Common myeloid progenitor, CD34-positive (primary cell): ENCODE measurements at regions not wholly inside any gene's neighbourhood (a gene's known extent, or its start where the extent isn't known, plus 50 kb on each side); places are given as distances from the start of the nearest gene placed in this dataset.

Source experiments
- CTCF ChIA-PET: fragments of 350-600 bp; sonication (Branson Sonifier 250); formaldehyde crosslinking; loops from one replicate; lab custom pipeline; 2021; ENCODE audit warnings: antibody characterized with exemption; lab: Charles Lee
- POLR2A ChIA-PET: fragments of 350-600 bp; sonication (Branson Sonifier 250); formaldehyde crosslinking; loops from one replicate; lab custom pipeline; 2021; ENCODE audit warnings: antibody characterized with exemption; lab: Charles Lee
- DNase-seq, 3 donors: peaks; one replicate each; pipeline versions ENCODE4 v3.0.0 to v3.0.0-alpha.2; 2013
- H3K27ac ChIP-seq, 2 experiments: 1 replicate in 1 of 2; 2 replicates in 1 of 2; pipeline ENCODE4 v1.7.0; 2013; ENCODE audit warnings: inconsistent platforms in 2 of 2, low read length in 2 of 2, mild to moderate bottlenecking in 2 of 2, low read depth in 1 of 2, moderate library complexity in 1 of 2; ENCODE audit not compliant: severe bottlenecking in 2 of 2, insufficient read depth in 1 of 2, poor library complexity in 1 of 2
- H3K27me3 ChIP-seq, 5 experiments: replicated peaks in 2 of 5; 1 replicate in 3 of 5; 2 replicates in 2 of 5; pipeline versions ENCODE4 v1.6.1 to v1.7.0; 2013; ENCODE audit warnings: low read length in 4 of 5, mild to moderate bottlenecking in 2 of 5, moderate library complexity in 2 of 5, inconsistent platforms in 1 of 5; ENCODE audit not compliant: insufficient read depth in 5 of 5, control insufficient read depth in 4 of 5
- H3K36me3 ChIP-seq, 4 experiments: 1 replicate in 2 of 4; 2 replicates in 2 of 4; pipeline versions ENCODE4 v1.6.1 to v1.7.0; 2013; ENCODE audit warnings: low read length in 3 of 4, control low read depth in 1 of 4, mild to moderate bottlenecking in 1 of 4; ENCODE audit not compliant: control insufficient read depth in 4 of 4, insufficient read depth in 4 of 4
- H3K4me1 ChIP-seq, 4 experiments: 1 replicate in 3 of 4; 2 replicates in 1 of 4; pipeline versions ENCODE4 v1.6.1 to v1.7.1; 2013; ENCODE audit warnings: low read length in 3 of 4, mild to moderate bottlenecking in 3 of 4, control low read depth in 1 of 4, inconsistent platforms in 1 of 4, moderate library complexity in 1 of 4; ENCODE audit not compliant: control insufficient read depth in 4 of 4, insufficient read depth in 4 of 4; ENCODE audit errors: control extremely low read depth in 1 of 4
- H3K4me3 ChIP-seq, 7 experiments: 1 replicate in 4 of 7; 2 replicates in 3 of 7; pipeline versions ENCODE4 v1.5.1 to v1.7.0; 2013; ENCODE audit warnings: mild to moderate bottlenecking in 7 of 7, low read length in 6 of 7, moderate library complexity in 6 of 7, inconsistent platforms in 2 of 7, low read depth in 2 of 7, control low read depth in 1 of 7; ENCODE audit not compliant: insufficient read depth in 4 of 7, control insufficient read depth in 1 of 7; ENCODE audit errors: extremely low read depth in 1 of 7
- H3K9me3 ChIP-seq, 5 experiments: 1 replicate in 4 of 5; 2 replicates in 1 of 5; pipeline versions ENCODE4 v1.6.1 to v1.7.1; 2013; ENCODE audit warnings: low read length in 4 of 5, mild to moderate bottlenecking in 2 of 5, inconsistent platforms in 1 of 5, low read depth in 1 of 5, moderate library complexity in 1 of 5; ENCODE audit not compliant: control insufficient read depth in 4 of 5, insufficient read depth in 2 of 5; ENCODE audit errors: control extremely low read depth in 1 of 5
- WGBS: methylation state at CpG from one replicate; pipeline ENCODE4 v1.1.5; 2013; ENCODE audit not compliant: insufficient coverage; 5-methylcytosine and 5-hydroxymethylcytosine counted together

DNA sequence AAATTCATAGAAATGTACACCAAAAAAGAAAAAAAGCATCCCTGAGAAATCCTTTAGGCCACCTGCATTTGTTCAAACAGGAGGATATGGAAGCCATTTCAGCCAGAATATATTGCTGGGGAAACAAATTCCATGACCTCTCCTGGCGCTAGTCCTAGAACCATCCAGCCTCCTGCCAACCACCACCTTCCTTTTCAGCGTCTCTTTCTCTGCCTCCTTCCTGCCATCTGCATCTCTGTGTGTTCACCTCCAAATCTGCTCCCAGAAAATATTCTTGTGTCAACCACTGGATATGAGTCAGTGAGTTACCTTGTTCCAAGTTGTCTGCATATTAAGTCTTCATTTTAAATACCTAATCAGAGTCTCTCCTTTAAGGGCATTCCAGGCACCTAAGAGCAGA is 50.6 kb upstream of the NPY start:
- no peak for DNase-seq
- peaks cover 2 to 72% (median 19%) of the 10 kb centered on the region in 5 experiments for H3K27me3 ChIP-seq
- H3K27ac ChIP-seq: no peak overlapping the region
- no peaks in the 10 kb centered on the region for H3K36me3 ChIP-seq
- H3K4me1 ChIP-seq: no peaks in the 10 kb centered on the region
- ChIA-PET CTCF (interaction anchor here (1.7 kb wide), 1 partner anchor 10 kb away, joined by 4 read pairs; no protein-coding TSS in a partner anchor), POLR2A (no interaction called here)
- H3K4me3 ChIP-seq: no peak overlapping the region
- no peaks in the 10 kb centered on the region for H3K9me3 ChIP-seq
- WGBS: 80% methylated on average over 2 of the region's 2 CpGs
